ENCODE measurements at regions not wholly inside any gene's neighbourhood (a gene's known extent, or its start where the extent isn't known, plus 50 kb on each side); places are given as distances from the start of the nearest gene placed in this dataset.

DNA sequence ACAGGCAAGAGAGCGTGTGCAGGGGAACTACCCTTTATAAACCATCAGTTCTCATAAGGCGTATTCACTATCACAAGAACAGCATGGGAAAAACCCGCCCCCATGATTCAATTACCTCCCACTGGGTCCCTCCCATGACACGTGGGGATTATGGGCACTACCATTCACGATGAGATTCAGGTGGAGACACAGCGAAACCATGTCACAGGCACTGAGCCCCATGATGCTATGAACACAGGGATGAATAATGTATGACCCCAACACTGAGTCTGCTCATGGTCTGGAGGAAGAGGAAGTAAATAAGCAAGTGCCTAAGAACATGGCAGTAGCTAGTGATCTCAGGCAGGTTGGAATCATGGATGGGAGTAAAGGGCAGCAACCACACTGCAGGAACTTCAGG, 281.0 kb upstream of the ZNF462 start:
- Mint-ChIP-seq H3K9me3 (no peaks in the 10 kb centered on the region), H3K4me1 (peaks cover 6 to 10% of the 10 kb centered on the region in 2 experiments; a peak in 2 of 4 replicates), H3K36me3 (ENCODE audit: insufficient read depth in 1 of 3, low read depth in 3 of 3) (no peaks in the 10 kb centered on the region), H3K27ac (no peak overlapping the region; a peak in 1 of 7 replicates), H3K27me3 (ENCODE audit: low read depth) (no peaks in the 10 kb centered on the region), H3K4me3 (no peak overlapping the region)
- H2BK20ac ChIP-seq (ENCODE audit: low read depth, low read length, poor library complexity, severe bottlenecking): no peak overlapping the region
- H3K79me1 ChIP-seq (ENCODE audit: insufficient read depth, low read depth, low read length, poor library complexity, severe bottlenecking): no peaks in the 10 kb centered on the region
- H2BK15ac ChIP-seq (ENCODE audit: low read depth, low read length): no peak overlapping the region
- no peak overlapping the region for H3K9ac ChIP-seq (ENCODE audit: extremely low read depth, insufficient read length, low read length)
- H3K79me2 ChIP-seq (ENCODE audit: insufficient read depth, low read length): no peaks in the 10 kb centered on the region
- no peaks in the 10 kb centered on the region for H3K4me1 ChIP-seq (ENCODE audit: insufficient read depth, low read length)
- no peak overlapping the region for H2AK5ac ChIP-seq (ENCODE audit: insufficient read length, low read length)
- H3K9me3 ChIP-seq (ENCODE audit: control insufficient read depth, low read depth, low read length): no peaks in the 10 kb centered on the region
- H3K27ac ChIP-seq (ENCODE audit: insufficient read length, low read depth, low read length): no peak overlapping the region
- no peak overlapping the region for H2BK12ac ChIP-seq (ENCODE audit: insufficient read length, low read depth, low read length)
- no peak overlapping the region for H2AFZ ChIP-seq (ENCODE audit: low read length)
- no peaks in the 10 kb centered on the region for H4K20me1 ChIP-seq (ENCODE audit: control insufficient read depth, insufficient read depth, insufficient read length)
- H3K27me3 ChIP-seq (ENCODE audit: insufficient read depth, low read length): no peaks in the 10 kb centered on the region
- H3K56ac ChIP-seq (ENCODE audit: insufficient read length, low read depth, low read length): no peak overlapping the region
- no peaks in the 10 kb centered on the region for H3K23me2 ChIP-seq (ENCODE audit: insufficient read length, low read depth, low read length, poor library complexity, severe bottlenecking)
- H4K8ac ChIP-seq (replicated peaks; ENCODE audit: insufficient read length, low read depth, low read length): no peak overlapping the region
- H2BK5ac ChIP-seq (ENCODE audit: insufficient read length, low read length): no peak overlapping the region
- no peak overlapping the region for H4K91ac ChIP-seq (ENCODE audit: insufficient read length, low read depth, low read length)
- no peak overlapping the region for H3K14ac ChIP-seq (ENCODE audit: insufficient read depth, low read length)
- DNase-seq: no peak
- no peak overlapping the region for H3T11ph ChIP-seq (ENCODE audit: low read length)
- no peak overlapping the region for H2BK120ac ChIP-seq (ENCODE audit: low read depth, low read length, poor library complexity, severe bottlenecking)
- H4K5ac ChIP-seq (ENCODE audit: insufficient read length, low read depth, low read length): no peak overlapping the region
- TF ChIP-seq, protein P1, sequence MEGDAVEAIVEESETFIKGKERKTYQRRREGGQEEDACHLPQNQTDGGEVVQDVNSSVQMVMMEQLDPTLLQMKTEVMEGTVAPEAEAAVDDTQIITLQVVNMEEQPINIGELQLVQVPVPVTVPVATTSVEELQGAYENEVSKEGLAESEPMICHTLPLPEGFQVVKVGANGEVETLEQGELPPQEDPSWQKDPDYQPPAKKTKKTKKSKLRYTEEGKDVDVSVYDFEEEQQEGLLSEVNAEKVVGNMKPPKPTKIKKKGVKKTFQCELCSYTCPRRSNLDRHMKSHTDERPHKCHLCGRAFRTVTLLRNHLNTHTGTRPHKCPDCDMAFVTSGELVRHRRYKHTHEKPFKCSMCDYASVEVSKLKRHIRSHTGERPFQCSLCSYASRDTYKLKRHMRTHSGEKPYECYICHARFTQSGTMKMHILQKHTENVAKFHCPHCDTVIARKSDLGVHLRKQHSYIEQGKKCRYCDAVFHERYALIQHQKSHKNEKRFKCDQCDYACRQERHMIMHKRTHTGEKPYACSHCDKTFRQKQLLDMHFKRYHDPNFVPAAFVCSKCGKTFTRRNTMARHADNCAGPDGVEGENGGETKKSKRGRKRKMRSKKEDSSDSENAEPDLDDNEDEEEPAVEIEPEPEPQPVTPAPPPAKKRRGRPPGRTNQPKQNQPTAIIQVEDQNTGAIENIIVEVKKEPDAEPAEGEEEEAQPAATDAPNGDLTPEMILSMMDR (conservative IDR thresholded peaks at IDR 0.05): no peak
- no peak overlapping the region for H3K23ac ChIP-seq (ENCODE audit: insufficient read length, low read depth, low read length)
- no CpG with 5 or more reads among the region's 6 CpGs for WGBS (ENCODE audit: extremely low coverage, insufficient read length, low lambda C conversion rate)
- H3K4me2 ChIP-seq (ENCODE audit: insufficient read depth, insufficient read length, low read length): no peak overlapping the region
- H3K4ac ChIP-seq (ENCODE audit: low read depth, low read length): no peak overlapping the region
- H3K18ac ChIP-seq (ENCODE audit: insufficient read length, low read depth, low read length): no peak overlapping the region

All from H9 (cell line).